Neuronal stem cell (in vitro differentiated cells): ENCODE measurements at regions not wholly inside any gene's neighbourhood (a gene's known extent, or its start where the extent isn't known, plus 50 kb on each side); places are given as distances from the start of the nearest gene placed in this dataset.

Source experiments
- DNase-seq: peaks from one replicate; pipeline ENCODE4 v3.0.0-alpha.2; 2013; ENCODE audit warnings: low spot score
- H2AFZ ChIP-seq: one replicate; pipeline ENCODE4 v1.6.1; 2013; ENCODE audit warnings: mild to moderate bottlenecking, low read length, inconsistent platforms
- H2AK5ac ChIP-seq: 2 replicates; pipeline ENCODE4 v1.6.1; 2013; ENCODE audit warnings: low read depth, mild to moderate bottlenecking, inconsistent platforms, low read length, moderate library complexity, mixed read lengths
- H2BK120ac ChIP-seq: 2 replicates; pipeline ENCODE4 v1.6.1; 2013; ENCODE audit warnings: low read depth, mild to moderate bottlenecking, inconsistent platforms, low read length, moderate library complexity, mixed read lengths
- H2BK12ac ChIP-seq: one replicate; pipeline ENCODE4 v1.6.1; 2013; ENCODE audit warnings: low read length, inconsistent platforms
- H2BK15ac ChIP-seq: 2 replicates; pipeline ENCODE4 v1.6.1; 2013; ENCODE audit warnings: mild to moderate bottlenecking, low read length, inconsistent platforms, mixed read lengths
- H2BK5ac ChIP-seq: one replicate; pipeline ENCODE4 v1.6.1; 2013; ENCODE audit warnings: inconsistent platforms, mild to moderate bottlenecking, low read length, moderate library complexity
- H3K14ac ChIP-seq: one replicate; pipeline ENCODE4 v1.6.1; 2013; ENCODE audit warnings: low read length, inconsistent platforms
- H3K18ac ChIP-seq: 2 replicates; pipeline ENCODE4 v1.6.1; 2013; ENCODE audit warnings: low read length, inconsistent platforms
- H3K23ac ChIP-seq: 2 replicates; pipeline ENCODE4 v1.6.1; 2013; ENCODE audit warnings: low read depth, mild to moderate bottlenecking, mixed read lengths, low read length, inconsistent platforms; ENCODE audit not compliant: poor library complexity
- H3K27ac ChIP-seq: replicated peaks from 3 replicates; pipeline ENCODE4 v1.5.1; 2013; ENCODE audit warnings: low read length, inconsistent platforms
- H3K27me3 ChIP-seq, 3 experiments: 2 replicates each; pipeline ENCODE4 v1.6.1; 2013; ENCODE audit warnings: low read length in 3 of 3, mild to moderate bottlenecking in 2 of 3, inconsistent platforms in 1 of 3, low read depth in 1 of 3, mixed read lengths in 1 of 3, moderate library complexity in 1 of 3; ENCODE audit not compliant: control insufficient read depth in 3 of 3, insufficient read depth in 3 of 3
- H3K36me3 ChIP-seq, 2 donors: replicated peaks in 1 of 2; 2 replicates each; pipeline ENCODE4 v1.6.1; 2013; ENCODE audit warnings: low read length in 2 of 2; ENCODE audit not compliant: control insufficient read depth in 2 of 2, insufficient read depth in 2 of 2
- H3K4ac ChIP-seq: 2 replicates; pipeline ENCODE4 v1.6.1; 2013; ENCODE audit warnings: inconsistent platforms, mild to moderate bottlenecking, low read length, moderate library complexity
- H3K4me1 ChIP-seq, 2 donors: 1 replicate in 1 of 2; 2 replicates in 1 of 2; pipeline ENCODE4 v1.6.1; 2013; ENCODE audit warnings: low read length in 2 of 2, low read depth in 1 of 2; ENCODE audit not compliant: control insufficient read depth in 2 of 2, insufficient read depth in 1 of 2
- H3K4me2 ChIP-seq: one replicate; pipeline ENCODE4 v1.6.1; 2013; ENCODE audit warnings: mild to moderate bottlenecking, low read length, inconsistent platforms; ENCODE audit not compliant: insufficient read depth, poor library complexity, severe bottlenecking
- H3K4me3 ChIP-seq, 2 donors: 2 replicates each; pipeline ENCODE4 v1.5.1; 2013; ENCODE audit warnings: low read length in 2 of 2, mild to moderate bottlenecking in 2 of 2, inconsistent platforms in 1 of 2, moderate library complexity in 1 of 2
- H3K79me1 ChIP-seq: one replicate; pipeline ENCODE4 v1.6.1; 2013; ENCODE audit warnings: low read depth, mild to moderate bottlenecking, inconsistent platforms, low read length, moderate library complexity
- H3K9ac ChIP-seq: one replicate; pipeline ENCODE4 v1.6.1; 2013; ENCODE audit warnings: mild to moderate bottlenecking, low read depth, low read length, inconsistent platforms; ENCODE audit not compliant: poor library complexity
- H3K9me3 ChIP-seq, 2 donors: replicated peaks in 1 of 2; 2 replicates each; pipeline versions ENCODE3 to v1.6.1; 2013; ENCODE audit warnings: low read length in 2 of 2, mild to moderate bottlenecking in 2 of 2, inconsistent platforms in 1 of 2, low read depth in 1 of 2, mixed read lengths in 1 of 2, moderate library complexity in 1 of 2; ENCODE audit not compliant: control insufficient read depth in 2 of 2, insufficient read depth in 1 of 2
- H4K8ac ChIP-seq: one replicate; pipeline ENCODE4 v1.6.1; 2013; ENCODE audit warnings: low read depth, mild to moderate bottlenecking, inconsistent platforms, low read length, moderate library complexity
- H4K91ac ChIP-seq: one replicate; pipeline ENCODE4 v1.6.1; 2013; ENCODE audit warnings: low read length, low read depth, mild to moderate bottlenecking, inconsistent platforms; ENCODE audit not compliant: poor library complexity
- WGBS, 2 donors: extraction: QIAGEN DNeasy Blood & Tissue Kit; methylation state at CpG; one replicate each; pipeline ENCODE4 v1.1.7; 2013; ENCODE audit warnings: missing lambda C conversion rate in 2 of 2, mixed read lengths in 1 of 2; ENCODE audit not compliant: insufficient read length in 2 of 2, insufficient replicate concordance in 1 of 2; ENCODE audit errors: extremely low coverage in 2 of 2; 5-methylcytosine and 5-hydroxymethylcytosine counted together

GRCh38 chr9:19663570-19663969, 125.3 kb downstream of the SLC24A2 start:
- no peak overlapping the region for H2BK15ac ChIP-seq
- H2AK5ac ChIP-seq: no peak overlapping the region
- no peak overlapping the region for H3K4ac ChIP-seq
- no peak overlapping the region for H3K4me3 ChIP-seq
- no peak overlapping the region for H3K23ac ChIP-seq
- H4K91ac ChIP-seq: no peak overlapping the region
- no peak overlapping the region for H2BK120ac ChIP-seq
- no peaks in the 10 kb centered on the region for H3K36me3 ChIP-seq
- no peak overlapping the region for H4K8ac ChIP-seq
- no peak for DNase-seq
- WGBS, 2 donors: no CpG with 5 or more reads among the region's 3 CpGs
- H3K9ac ChIP-seq: no peak overlapping the region
- no peak overlapping the region for H2BK12ac ChIP-seq
- no peak overlapping the region for H3K4me2 ChIP-seq
- H3K14ac ChIP-seq: no peak overlapping the region
- H3K27me3 ChIP-seq: no peaks in the 10 kb centered on the region
- H3K18ac ChIP-seq: no peak overlapping the region
- H3K79me1 ChIP-seq: no peaks in the 10 kb centered on the region
- H3K4me1 ChIP-seq: peaks cover 0 to 6% of the 10 kb centered on the region in 2 donors
- H2BK5ac ChIP-seq: no peak overlapping the region
- no peak overlapping the region for H3K27ac ChIP-seq
- H2AFZ ChIP-seq: no peak overlapping the region
- H3K9me3 ChIP-seq: no peaks in the 10 kb centered on the region

GRCh38 chr9:19662213-19662612, 126.6 kb downstream of the SLC24A2 start:
- Histone ChIP-seq H3K4ac (no peak overlapping the region), H3K36me3 (no peaks in the 10 kb centered on the region), H3K4me2 (no peak overlapping the region), H3K9me3 (no peaks in the 10 kb centered on the region), H4K91ac (no peak overlapping the region), H2BK15ac (no peak overlapping the region), H2BK120ac (no peak overlapping the region), H3K27ac (no peak overlapping the region), H3K4me3 (no peak overlapping the region), H2BK5ac (no peak overlapping the region), H3K9ac (no peak overlapping the region), H3K27me3 (no peaks in the 10 kb centered on the region), H3K79me1 (no peaks in the 10 kb centered on the region), H3K18ac (no peak overlapping the region), H2BK12ac (no peak overlapping the region), H4K8ac (no peak overlapping the region), H2AFZ (no peak overlapping the region), H3K14ac (no peak overlapping the region), H2AK5ac (no peak overlapping the region), H3K23ac (no peak overlapping the region), H3K4me1 (peaks cover 0 to 6% of the 10 kb centered on the region in 2 donors)
- DNase-seq: no peak
- no CpG with 5 or more reads among the region's 6 CpGs for WGBS, 2 donors

GRCh38 chr9:19660019-19660418, 128.8 kb downstream of the SLC24A2 start:
- Histone ChIP-seq H3K4ac (no peak overlapping the region), H2BK5ac (no peak overlapping the region), H3K4me1 (peaks cover 0 to 8% of the 10 kb centered on the region in 2 donors), H2AFZ (no peak overlapping the region), H4K8ac (no peak overlapping the region), H2BK120ac (no peak overlapping the region), H2BK12ac (no peak overlapping the region), H3K9ac (no peak overlapping the region), H3K9me3 (no peaks in the 10 kb centered on the region), H2AK5ac (no peak overlapping the region), H3K79me1 (no peaks in the 10 kb centered on the region), H3K36me3 (no peaks in the 10 kb centered on the region), H3K18ac (no peak overlapping the region), H3K14ac (no peak overlapping the region), H4K91ac (no peak overlapping the region), H3K4me3 (no peak overlapping the region), H3K27ac (no peak overlapping the region), H3K23ac (no peak overlapping the region), H2BK15ac (no peak overlapping the region), H3K27me3 (no peaks in the 10 kb centered on the region), H3K4me2 (no peak overlapping the region)
- DNase-seq: no peak
- WGBS, 2 donors: no CpG with 5 or more reads among the region's 6 CpGs

GRCh38 chr9:19656704-19657103, 132.1 kb downstream of the SLC24A2 start:
- Histone ChIP-seq H3K4ac (no peak overlapping the region), H3K4me2 (no peak overlapping the region), H4K8ac (no peak overlapping the region), H2BK5ac (no peak overlapping the region), H3K4me1 (peaks cover 0 to 2% of the 10 kb centered on the region in 2 donors), H2BK15ac (no peak overlapping the region), H3K79me1 (no peaks in the 10 kb centered on the region), H2AFZ (no peak overlapping the region), H3K27me3 (no peaks in the 10 kb centered on the region), H2BK120ac (no peak overlapping the region), H2BK12ac (no peak overlapping the region), H3K14ac (no peak overlapping the region), H3K27ac (no peak overlapping the region), H4K91ac (no peak overlapping the region), H3K36me3 (no peaks in the 10 kb centered on the region), H3K4me3 (no peak overlapping the region), H3K9ac (no peak overlapping the region), H3K9me3 (no peaks in the 10 kb centered on the region), H3K23ac (no peak overlapping the region), H2AK5ac (no peak overlapping the region), H3K18ac (no peak overlapping the region)
- no peak for DNase-seq
- no CpG with 5 or more reads among the region's 4 CpGs for WGBS, 2 donors
